Tibial nerve (tissue), 4 donors: ENCODE measurements at regions not wholly inside any gene's neighbourhood (a gene's known extent, or its start where the extent isn't known, plus 50 kb on each side); places are given as distances from the start of the nearest gene placed in this dataset.

ENCODE experiments used
- DNase-seq, 2 donors: peaks; one replicate each; pipeline ENCODE4 v3.0.0-alpha.2; 2019; ENCODE audit warnings: low spot score in 2 of 2
- H3K27ac ChIP-seq, 4 donors: fragments of 200-600 bp; sonication (generic) in 3 of 4; one replicate each; pipeline ENCODE4 v1.5.1; 2017 to 2019; ENCODE audit warnings: mild to moderate bottlenecking in 1 of 4
- H3K27me3 ChIP-seq, 2 donors: fragments of 200-600 bp; sonication (generic) in 1 of 2; one replicate each; pipeline versions ENCODE4 v1.5.1 to v1.6.0; 2017 to 2019
- H3K36me3 ChIP-seq, 3 donors: fragments of 200-600 bp; sonication (generic); one replicate each; pipeline ENCODE4 v1.5.1; 2018 to 2019
- H3K4me1 ChIP-seq, 4 donors: fragments of 200-600 bp; sonication (generic) in 3 of 4; one replicate each; pipeline ENCODE4 v1.5.1; 2017 to 2019
- H3K4me3 ChIP-seq, 4 donors: fragments of 200-600 bp; sonication (generic) in 3 of 4; one replicate each; pipeline ENCODE4 v1.5.1; 2017 to 2019; ENCODE audit warnings: mild to moderate bottlenecking in 1 of 4, moderate library complexity in 1 of 4
- H3K9me3 ChIP-seq, 4 donors: fragments of 200-600 bp; sonication (generic) in 3 of 4; one replicate each; pipeline ENCODE4 v1.5.1; 2017 to 2019
- EP300 ChIP-seq, 2 donors: sonication (generic); formaldehyde crosslinking; IDR thresholded peaks; one replicate each; pipeline ENCODE4 v1.6.1; 2017; ENCODE audit warnings: antibody characterized with exemption in 2 of 2, mild to moderate bottlenecking in 1 of 2
- POLR2A ChIP-seq, 2 donors: fragments of 450-650 bp; IDR thresholded peaks; one replicate each; pipeline ENCODE4 v1.6.1; 2017; ENCODE audit warnings: antibody characterized with exemption in 2 of 2, mild to moderate bottlenecking in 2 of 2, moderate library complexity in 2 of 2
- WGBS, 2 donors: methylation state at CpG; one replicate each; pipeline ENCODE4 v1.1.5; 2018; 5-methylcytosine and 5-hydroxymethylcytosine counted together
- TF ChIP-seq, protein P1 (sequence below), 5 experiments: fragments of 200-600 bp in 3 of 5; fragments of 450-650 bp in 2 of 5; sonication (generic) in 3 of 5; IDR thresholded peaks; one replicate each; pipeline ENCODE4 v1.5.1; 2016 to 2019; ENCODE audit warnings: antibody characterized with exemption in 5 of 5, mild to moderate bottlenecking in 3 of 5, moderate library complexity in 2 of 5

DNA sequence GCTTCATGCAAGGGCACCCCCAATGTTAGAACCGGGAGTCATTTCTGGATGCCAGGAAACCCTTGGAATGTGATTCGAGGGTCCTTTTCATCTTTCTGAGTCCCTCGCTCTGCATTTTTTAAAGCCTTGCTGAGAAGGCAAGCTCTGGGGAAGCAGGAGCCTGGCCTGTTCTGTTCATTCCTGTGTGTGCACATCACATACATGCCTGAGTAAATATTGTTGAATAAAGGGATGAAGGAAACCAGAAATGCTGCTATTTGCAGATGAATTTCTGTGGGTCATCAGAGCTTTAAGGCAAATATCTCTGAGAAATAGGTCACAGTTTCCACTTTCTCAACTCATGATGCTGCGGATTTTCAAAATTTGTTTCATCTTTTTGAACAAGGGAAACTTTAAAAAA lies 170.1 kb downstream of the PAH start:
- H3K36me3 ChIP-seq = no peaks in the 10 kb centered on the region
- no peaks in the 10 kb centered on the region for H3K4me1 ChIP-seq
- no peak overlapping the region for H3K4me3 ChIP-seq
- H3K27me3 ChIP-seq = no peaks in the 10 kb centered on the region
- TF ChIP-seq EP300 (IDR thresholded peaks at IDR 0.05) = no peak
- TF ChIP-seq POLR2A (IDR thresholded peaks at IDR 0.05) = no peak
- TF ChIP-seq, protein P1, sequence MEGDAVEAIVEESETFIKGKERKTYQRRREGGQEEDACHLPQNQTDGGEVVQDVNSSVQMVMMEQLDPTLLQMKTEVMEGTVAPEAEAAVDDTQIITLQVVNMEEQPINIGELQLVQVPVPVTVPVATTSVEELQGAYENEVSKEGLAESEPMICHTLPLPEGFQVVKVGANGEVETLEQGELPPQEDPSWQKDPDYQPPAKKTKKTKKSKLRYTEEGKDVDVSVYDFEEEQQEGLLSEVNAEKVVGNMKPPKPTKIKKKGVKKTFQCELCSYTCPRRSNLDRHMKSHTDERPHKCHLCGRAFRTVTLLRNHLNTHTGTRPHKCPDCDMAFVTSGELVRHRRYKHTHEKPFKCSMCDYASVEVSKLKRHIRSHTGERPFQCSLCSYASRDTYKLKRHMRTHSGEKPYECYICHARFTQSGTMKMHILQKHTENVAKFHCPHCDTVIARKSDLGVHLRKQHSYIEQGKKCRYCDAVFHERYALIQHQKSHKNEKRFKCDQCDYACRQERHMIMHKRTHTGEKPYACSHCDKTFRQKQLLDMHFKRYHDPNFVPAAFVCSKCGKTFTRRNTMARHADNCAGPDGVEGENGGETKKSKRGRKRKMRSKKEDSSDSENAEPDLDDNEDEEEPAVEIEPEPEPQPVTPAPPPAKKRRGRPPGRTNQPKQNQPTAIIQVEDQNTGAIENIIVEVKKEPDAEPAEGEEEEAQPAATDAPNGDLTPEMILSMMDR (IDR thresholded peaks at IDR 0.05) = no peak
- no peak for DNase-seq
- H3K27ac ChIP-seq = no peak overlapping the region
- 60 to 63% methylated on average over 4 of the region's 4 CpGs for WGBS, 2 donors
- H3K9me3 ChIP-seq = no peaks in the 10 kb centered on the region

DNA sequence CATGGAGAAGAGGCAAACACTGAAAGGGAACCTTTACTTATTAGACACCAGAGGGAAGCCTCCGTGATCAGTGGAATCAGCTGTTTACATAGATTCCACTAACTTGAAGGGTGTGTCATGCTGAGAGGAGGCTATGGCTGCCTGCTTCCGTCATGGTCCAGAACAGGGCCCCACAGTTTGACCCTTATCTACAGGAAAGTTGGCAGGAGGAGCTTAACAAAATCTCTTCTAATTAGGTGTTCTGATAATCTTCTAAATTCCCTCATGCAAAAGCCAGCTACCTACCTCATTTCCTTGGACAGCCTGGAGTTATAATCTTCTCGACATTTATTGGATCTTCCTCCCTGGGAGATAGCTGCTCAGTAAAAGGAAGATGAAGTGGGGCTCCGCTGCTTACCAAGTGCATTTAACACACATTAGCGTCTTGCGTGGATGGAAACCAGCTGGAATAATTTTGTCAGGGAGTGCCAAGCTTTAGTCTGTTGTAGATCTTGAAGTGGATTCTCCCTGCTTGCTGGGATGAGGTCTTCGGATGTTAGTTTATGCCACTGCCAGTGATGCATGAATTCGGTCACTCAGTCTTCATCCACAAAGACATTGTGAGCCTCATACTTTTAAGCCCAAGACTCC lies 171.0 kb downstream of the PAH start:
- no peak for DNase-seq
- Histone ChIP-seq H3K27me3 (no peaks in the 10 kb centered on the region), H3K9me3 (no peaks in the 10 kb centered on the region), H3K36me3 (no peaks in the 10 kb centered on the region), H3K27ac (no peak overlapping the region), H3K4me3 (no peak overlapping the region), H3K4me1 (no peaks in the 10 kb centered on the region)
- WGBS, 2 donors = 75 to 81% methylated on average over 8 of the region's 8 CpGs
- no peak for TF ChIP-seq POLR2A (IDR thresholded peaks at IDR 0.05)
- TF ChIP-seq, protein P1 (IDR thresholded peaks at IDR 0.05) = no peak
- TF ChIP-seq EP300 (IDR thresholded peaks at IDR 0.05) = no peak

DNA sequence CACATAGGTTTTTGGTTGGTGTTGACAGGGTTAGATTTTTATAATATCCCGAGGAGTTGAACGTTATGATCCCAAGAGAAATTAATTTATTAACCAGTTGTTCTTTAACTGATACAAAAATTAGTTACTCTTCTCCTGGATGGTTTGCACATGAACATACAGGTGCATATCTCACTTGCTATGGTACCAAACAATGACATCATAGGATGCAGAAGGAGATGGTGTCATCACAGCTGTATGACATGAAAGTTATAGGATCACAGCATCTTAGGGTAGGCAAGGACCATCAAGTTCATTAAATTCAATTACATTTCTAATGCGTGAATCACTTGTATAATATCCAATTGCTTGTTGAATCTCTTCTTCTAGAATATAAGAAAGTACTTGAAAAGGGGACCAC lies 175.8 kb downstream of the PAH start:
- no peak for DNase-seq
- H3K9me3 ChIP-seq = no peaks in the 10 kb centered on the region
- peaks cover 0 to 2% (median 0%) of the 10 kb centered on the region in 4 donors for H3K4me1 ChIP-seq
- no peak overlapping the region for H3K27ac ChIP-seq
- TF ChIP-seq, protein P1 (IDR thresholded peaks at IDR 0.05) = no peak
- no peak for TF ChIP-seq EP300 (IDR thresholded peaks at IDR 0.05)
- TF ChIP-seq POLR2A (IDR thresholded peaks at IDR 0.05) = no peak
- 66 to 67% methylated on average over 3 of the region's 3 CpGs for WGBS, 2 donors
- no peaks in the 10 kb centered on the region for H3K27me3 ChIP-seq
- H3K36me3 ChIP-seq = no peaks in the 10 kb centered on the region
- no peak overlapping the region for H3K4me3 ChIP-seq

DNA sequence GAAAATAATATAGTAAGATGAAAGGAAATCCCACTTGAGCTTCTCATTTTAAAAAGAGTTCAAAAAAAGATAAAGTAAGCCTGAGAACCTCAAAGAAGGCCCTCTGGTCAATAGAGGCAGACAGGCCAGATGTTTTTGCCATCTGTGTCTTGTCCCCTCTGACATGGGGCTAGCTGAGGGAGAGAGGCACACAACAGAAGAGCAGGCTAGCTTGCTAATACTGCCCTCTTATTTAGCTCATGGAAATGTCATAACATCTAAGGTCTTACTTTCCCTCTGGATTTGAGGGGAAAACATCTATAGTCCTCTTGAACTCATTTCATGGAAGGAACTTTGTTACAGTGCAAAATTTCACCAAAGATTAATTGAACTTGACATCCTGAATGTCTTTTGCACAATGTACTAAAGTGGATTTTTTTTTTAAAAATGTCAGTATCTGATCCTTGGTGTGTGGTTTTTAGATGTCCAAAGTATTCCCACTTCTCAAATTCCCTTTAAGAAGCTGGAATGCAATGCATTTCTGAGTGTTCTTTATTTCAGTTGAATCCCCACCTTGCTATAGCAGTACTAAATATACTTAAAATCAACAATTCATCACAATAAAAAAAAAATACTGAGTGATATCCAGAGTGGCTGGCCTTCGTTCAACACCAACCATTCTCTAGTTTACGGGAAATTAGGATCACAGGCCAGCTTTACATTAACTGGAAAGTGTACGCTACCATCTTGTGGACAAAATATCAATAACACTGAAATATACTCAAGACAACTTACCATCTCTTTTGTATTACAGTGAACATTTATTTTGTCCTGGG lies 176.7 kb downstream of the PAH start:
- no peak overlapping the region for H3K27ac ChIP-seq
- peaks cover 0 to 2% (median 0%) of the 10 kb centered on the region in 4 donors for H3K4me1 ChIP-seq
- WGBS, 2 donors = 20 to 29% methylated on average over 3 of the region's 3 CpGs
- no peak for DNase-seq
- no peaks in the 10 kb centered on the region for H3K36me3 ChIP-seq
- TF ChIP-seq, protein P1 (IDR thresholded peaks at IDR 0.05) = peak in 1 of 5 experiments; percentile 16
- no peak for TF ChIP-seq EP300 (IDR thresholded peaks at IDR 0.05)
- H3K4me3 ChIP-seq = no peak overlapping the region
- no peaks in the 10 kb centered on the region for H3K27me3 ChIP-seq
- no peaks in the 10 kb centered on the region for H3K9me3 ChIP-seq

DNA sequence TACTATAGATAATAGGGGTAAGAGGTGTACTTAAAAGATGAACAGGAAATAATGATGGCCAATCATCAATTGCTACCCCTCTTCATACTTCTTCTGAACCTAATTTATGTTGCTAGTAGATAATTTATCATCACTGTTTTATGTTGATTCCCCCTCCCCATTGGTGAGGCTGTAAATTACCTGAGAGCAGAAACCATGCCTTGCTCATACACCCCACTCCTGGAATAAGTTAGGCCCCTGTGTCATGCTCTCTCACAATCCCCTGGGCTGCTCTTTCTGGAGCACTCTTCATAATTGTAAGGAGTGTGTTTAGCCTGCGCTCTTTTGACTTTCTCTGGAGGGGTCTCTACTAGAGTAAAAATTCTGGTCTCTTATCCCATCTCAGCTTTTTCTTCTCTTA lies 180.7 kb downstream of the PAH start:
- Histone ChIP-seq H3K27me3 (no peaks in the 10 kb centered on the region), H3K9me3 (no peaks in the 10 kb centered on the region), H3K4me3 (no peak overlapping the region), H3K4me1 (peaks cover 0 to 2% (median 0%) of the 10 kb centered on the region in 4 donors), H3K27ac (no peak overlapping the region), H3K36me3 (no peaks in the 10 kb centered on the region)
- TF ChIP-seq EP300 (IDR thresholded peaks at IDR 0.05) (no peak), POLR2A (IDR thresholded peaks at IDR 0.05) (no peak)
- TF ChIP-seq, protein P1 (IDR thresholded peaks at IDR 0.05) = no peak
- no peak for DNase-seq
- WGBS, 2 donors = 93 to 100% methylated on average over 1 of the region's 1 CpG
